ENCODE measurements at regions not wholly inside any gene's neighbourhood (a gene's known extent, or its start where the extent isn't known, plus 50 kb on each side); places are given as distances from the start of the nearest gene placed in this dataset.
"Not testable (repeated sequence)": the region's sequence is repeated elsewhere in the genome, so short reads cannot be mapped to it uniquely, and the experiment has no call there.

DNA sequence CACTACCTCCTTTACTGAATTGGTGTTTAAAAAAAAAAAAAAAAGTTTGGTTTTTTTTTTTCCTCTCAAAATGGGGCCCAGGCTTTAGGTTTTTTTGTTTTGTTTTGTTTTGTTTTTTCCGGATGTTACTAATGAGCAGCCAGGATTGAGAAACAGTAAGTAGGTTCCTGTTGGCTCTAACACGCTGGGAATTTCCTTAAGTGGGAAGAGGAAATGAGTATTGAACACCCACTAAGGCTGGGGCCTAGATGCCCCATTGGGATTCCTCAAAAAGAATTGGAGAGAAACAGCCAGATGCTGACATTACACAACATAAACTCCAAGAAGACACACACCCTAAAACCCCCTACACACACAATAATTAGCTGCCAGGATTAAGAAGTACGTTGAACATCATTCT lies 102.2 kb upstream of the NANOS1 start:
- ChIA-PET POLR2A (no interaction called here), CTCF (no interaction called here)
- TF ChIP-seq, protein P1, sequence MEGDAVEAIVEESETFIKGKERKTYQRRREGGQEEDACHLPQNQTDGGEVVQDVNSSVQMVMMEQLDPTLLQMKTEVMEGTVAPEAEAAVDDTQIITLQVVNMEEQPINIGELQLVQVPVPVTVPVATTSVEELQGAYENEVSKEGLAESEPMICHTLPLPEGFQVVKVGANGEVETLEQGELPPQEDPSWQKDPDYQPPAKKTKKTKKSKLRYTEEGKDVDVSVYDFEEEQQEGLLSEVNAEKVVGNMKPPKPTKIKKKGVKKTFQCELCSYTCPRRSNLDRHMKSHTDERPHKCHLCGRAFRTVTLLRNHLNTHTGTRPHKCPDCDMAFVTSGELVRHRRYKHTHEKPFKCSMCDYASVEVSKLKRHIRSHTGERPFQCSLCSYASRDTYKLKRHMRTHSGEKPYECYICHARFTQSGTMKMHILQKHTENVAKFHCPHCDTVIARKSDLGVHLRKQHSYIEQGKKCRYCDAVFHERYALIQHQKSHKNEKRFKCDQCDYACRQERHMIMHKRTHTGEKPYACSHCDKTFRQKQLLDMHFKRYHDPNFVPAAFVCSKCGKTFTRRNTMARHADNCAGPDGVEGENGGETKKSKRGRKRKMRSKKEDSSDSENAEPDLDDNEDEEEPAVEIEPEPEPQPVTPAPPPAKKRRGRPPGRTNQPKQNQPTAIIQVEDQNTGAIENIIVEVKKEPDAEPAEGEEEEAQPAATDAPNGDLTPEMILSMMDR (IDR thresholded peaks at IDR 0.05; ENCODE audit: insufficient read depth, low read length, missing control alignments): no peak
- H3K4me3 ChIP-seq (ENCODE audit: low read depth, low read length): no peak overlapping the region
- DNase-seq (ENCODE audit: low read depth, low spot score): no peak

DNA sequence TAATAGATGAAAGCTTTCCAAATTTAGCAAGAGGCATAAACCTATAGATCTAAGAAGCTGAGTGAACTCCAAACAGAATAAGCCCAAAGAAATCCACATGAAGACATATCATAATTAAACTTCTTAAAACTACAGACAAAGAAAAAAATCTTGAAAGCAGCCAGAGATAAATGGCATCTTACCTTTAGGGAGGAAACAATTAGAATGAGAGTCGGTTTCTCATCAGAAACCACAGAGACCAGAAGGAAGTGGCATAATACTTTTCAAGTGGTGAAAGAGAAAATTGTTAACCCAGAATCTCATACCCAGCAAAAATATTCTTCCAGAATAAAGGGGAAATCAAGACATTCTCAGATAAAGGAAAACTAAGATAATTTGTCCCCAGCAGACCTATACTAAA lies 98.9 kb upstream of the NANOS1 start:
- CTCF ChIA-PET: no interaction called here
- H3K4me3 ChIP-seq (ENCODE audit: low read depth, low read length): no peak overlapping the region
- POLR2A ChIA-PET: no interaction called here
- no peak for DNase-seq (ENCODE audit: low read depth, low spot score)
- TF ChIP-seq, protein P1 (IDR thresholded peaks at IDR 0.05; ENCODE audit: insufficient read depth, low read length, missing control alignments): no peak

DNA sequence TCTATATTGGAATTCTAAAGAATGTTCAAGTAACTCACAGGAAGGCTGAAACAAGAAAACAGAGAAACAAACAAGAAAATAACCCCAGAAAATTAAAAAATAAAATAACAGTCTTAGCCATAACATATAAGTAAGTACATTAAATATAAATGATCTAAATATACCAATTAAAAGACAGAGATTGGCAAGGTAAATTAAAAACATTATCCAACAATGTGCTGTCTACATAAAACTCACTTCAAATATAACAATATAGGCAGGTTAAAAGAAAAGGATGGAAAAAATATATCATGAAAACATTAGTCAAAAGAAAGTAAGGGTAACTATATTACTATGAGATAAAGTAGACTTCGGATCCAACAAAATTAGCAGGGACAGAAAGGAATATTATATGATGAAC lies 98.1 kb upstream of the NANOS1 start:
- no peak for DNase-seq (ENCODE audit: low read depth, low spot score)
- TF ChIP-seq, protein P1 (IDR thresholded peaks at IDR 0.05; ENCODE audit: insufficient read depth, low read length, missing control alignments): no peak
- no peak overlapping the region for H3K4me3 ChIP-seq (ENCODE audit: low read depth, low read length)
- CTCF ChIA-PET: no interaction called here
- POLR2A ChIA-PET: no interaction called here

DNA sequence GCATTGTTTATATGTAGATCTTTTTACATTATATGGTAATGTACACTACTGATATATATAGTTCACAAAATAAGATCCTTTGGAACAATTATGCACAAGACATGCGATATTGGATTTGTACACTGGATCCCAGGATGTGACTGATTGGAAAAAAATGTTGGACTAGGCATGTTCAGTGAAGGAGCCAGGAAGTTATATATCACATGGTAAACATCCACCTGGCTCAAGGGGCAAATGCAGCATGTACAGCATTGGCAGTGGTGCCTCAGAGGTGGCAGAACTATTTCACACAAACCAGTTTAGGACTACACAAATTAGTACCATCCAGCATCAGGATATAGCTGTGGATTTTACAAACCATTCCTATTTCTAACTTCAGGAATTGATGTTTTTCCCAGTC lies 97.4 kb upstream of the NANOS1 start:
- POLR2A ChIA-PET; DNase-seq (ENCODE audit: low read depth, low spot score); H3K4me3 ChIP-seq (ENCODE audit: low read depth, low read length); CTCF ChIA-PET: not testable (repeated sequence)

DNA sequence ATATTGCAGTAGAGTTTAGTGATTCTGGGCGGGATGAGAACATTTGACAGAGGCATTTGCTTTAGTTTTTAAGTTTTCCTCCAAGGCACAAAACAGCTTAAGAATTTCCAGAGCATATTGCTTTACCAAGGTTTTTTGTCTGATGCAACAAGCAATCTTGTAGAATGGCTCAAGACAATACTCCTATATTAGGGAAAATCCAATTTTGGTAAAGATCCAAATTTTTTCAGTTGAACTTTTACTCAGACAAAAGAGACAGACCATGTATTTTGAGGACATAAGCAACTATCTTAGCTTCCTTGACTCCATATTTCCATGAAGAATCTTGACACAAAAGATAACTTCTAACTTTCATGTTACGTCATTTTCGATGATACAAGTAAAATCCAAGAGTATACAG lies 92.3 kb upstream of the NANOS1 start:
- TF ChIP-seq, protein P1 (IDR thresholded peaks at IDR 0.05; ENCODE audit: insufficient read depth, low read length, missing control alignments): no peak
- ChIA-PET CTCF (no interaction called here), POLR2A (no interaction called here)
- H3K4me3 ChIP-seq (ENCODE audit: low read depth, low read length): no peak overlapping the region
- no peak for DNase-seq (ENCODE audit: low read depth, low spot score)

DNA sequence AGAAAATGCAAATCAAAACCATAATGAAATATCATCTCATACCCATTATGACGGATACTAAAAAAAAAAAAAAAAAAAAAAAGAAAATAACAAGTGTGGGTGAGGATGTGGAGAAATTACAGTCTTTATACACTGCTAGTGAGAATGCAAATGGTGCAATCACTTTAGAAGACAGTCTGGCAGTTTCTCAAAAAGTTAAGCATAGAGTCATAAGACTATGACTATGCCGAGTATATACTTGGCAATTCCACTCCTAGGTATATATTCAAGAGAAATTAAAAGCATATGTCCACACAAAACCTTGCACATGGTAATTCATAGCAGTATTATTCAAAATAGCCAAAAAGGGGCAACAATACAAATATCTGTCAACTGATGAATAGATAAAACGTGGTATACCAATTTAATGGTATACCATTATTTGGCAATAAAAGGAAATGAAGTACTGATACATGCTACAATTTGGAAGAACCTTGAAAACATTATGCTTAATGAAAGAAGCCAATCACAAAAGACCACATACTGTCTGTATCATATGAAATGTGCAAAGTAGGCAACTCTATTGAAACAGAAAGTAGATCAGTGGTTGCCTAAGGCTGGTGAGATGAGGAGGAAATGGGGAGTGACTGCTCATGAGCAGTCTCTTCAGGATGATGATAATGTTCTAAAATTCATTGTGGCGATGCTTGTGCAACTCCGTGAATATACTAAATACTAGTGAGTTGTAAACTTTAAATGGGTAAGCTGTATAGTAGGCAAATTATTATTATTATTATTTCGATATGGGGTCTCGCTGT lies 90.1 kb upstream of the NANOS1 start:
- H3K4me3 ChIP-seq (ENCODE audit: low read depth, low read length): no peak overlapping the region
- ChIA-PET POLR2A (no interaction called here), CTCF (no interaction called here)
- DNase-seq (ENCODE audit: low read depth, low spot score): no peak
- TF ChIP-seq, protein P1 (IDR thresholded peaks at IDR 0.05; ENCODE audit: insufficient read depth, low read length, missing control alignments): no peak

DNA sequence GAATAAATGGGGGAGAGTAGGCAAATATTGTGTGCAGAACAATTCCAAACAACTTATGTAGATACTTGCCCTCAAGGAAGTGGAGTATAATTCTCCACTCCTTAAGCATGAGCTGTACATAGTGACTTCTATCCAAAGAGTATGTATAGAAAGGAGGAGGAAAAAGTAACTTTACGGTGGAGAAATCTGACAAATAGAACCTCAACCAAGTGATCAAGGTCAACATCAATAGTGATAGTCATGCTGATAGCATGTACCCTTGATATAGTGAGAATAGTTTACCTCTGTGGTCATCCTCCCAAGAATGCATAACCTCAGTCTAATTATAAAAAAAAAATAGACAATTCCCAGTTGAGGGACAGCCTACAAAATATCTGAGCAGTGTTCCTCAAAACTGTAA lies 89.1 kb upstream of the NANOS1 start:
- CTCF ChIA-PET: no interaction called here
- no peak for DNase-seq (ENCODE audit: low read depth, low spot score)
- TF ChIP-seq, protein P1 (IDR thresholded peaks at IDR 0.05; ENCODE audit: insufficient read depth, low read length, missing control alignments): no peak
- H3K4me3 ChIP-seq (ENCODE audit: low read depth, low read length): no peak overlapping the region
- POLR2A ChIA-PET: no interaction called here

Data from AG04449 (cell line).